Adrenal gland (tissue), 5 donors: ENCODE measurements at regions not wholly inside any gene's neighbourhood (a gene's known extent, or its start where the extent isn't known, plus 50 kb on each side); places are given as distances from the start of the nearest gene placed in this dataset.

ENCODE experiments used
- POLR2A ChIP-seq, 2 donors: fragments of 450-650 bp; IDR thresholded peaks; one replicate each; pipeline ENCODE4 v1.6.1; 2017; ENCODE audit warnings: antibody characterized with exemption in 2 of 2, mild to moderate bottlenecking in 2 of 2, moderate library complexity in 1 of 2
- TF ChIP-seq, protein P1 (sequence below), 6 experiments: fragments of 450-650 bp in 4 of 6; fragments of 200-600 bp in 2 of 6; sonication (generic) in 1 of 6; IDR thresholded peaks; 1 replicate in 5 of 6; 2 replicates in 1 of 6; pipeline versions ENCODE4 v1.5.1 to v1.8.0; 2016 to 2021; ENCODE audit warnings: antibody characterized with exemption in 6 of 6, mild to moderate bottlenecking in 2 of 6, moderate library complexity in 1 of 6
- donor health status: DM: no; HTN: no; CAD: no.

DNA sequence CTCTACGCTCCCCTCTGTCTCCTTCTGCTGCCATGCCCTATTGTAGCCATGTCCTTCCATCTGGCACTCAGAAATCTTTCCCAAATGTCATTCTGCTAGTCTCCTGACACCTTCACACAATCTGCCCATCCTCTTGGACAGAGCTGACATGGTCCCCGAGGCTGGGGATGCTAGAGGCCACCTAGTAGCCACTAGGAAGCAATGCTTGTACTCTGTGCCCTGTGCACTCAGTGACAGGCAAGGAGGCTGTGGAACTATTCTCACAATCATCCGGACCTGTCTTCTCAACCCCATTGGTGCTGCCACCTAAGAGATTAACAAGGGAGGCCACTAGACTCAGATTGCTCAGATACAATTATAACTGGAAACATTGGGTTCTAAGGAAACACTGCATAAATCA, 112.6 kb upstream of the TMEM164 start:
- no peak for TF ChIP-seq POLR2A (IDR thresholded peaks at IDR 0.05)
- TF ChIP-seq, protein P1, sequence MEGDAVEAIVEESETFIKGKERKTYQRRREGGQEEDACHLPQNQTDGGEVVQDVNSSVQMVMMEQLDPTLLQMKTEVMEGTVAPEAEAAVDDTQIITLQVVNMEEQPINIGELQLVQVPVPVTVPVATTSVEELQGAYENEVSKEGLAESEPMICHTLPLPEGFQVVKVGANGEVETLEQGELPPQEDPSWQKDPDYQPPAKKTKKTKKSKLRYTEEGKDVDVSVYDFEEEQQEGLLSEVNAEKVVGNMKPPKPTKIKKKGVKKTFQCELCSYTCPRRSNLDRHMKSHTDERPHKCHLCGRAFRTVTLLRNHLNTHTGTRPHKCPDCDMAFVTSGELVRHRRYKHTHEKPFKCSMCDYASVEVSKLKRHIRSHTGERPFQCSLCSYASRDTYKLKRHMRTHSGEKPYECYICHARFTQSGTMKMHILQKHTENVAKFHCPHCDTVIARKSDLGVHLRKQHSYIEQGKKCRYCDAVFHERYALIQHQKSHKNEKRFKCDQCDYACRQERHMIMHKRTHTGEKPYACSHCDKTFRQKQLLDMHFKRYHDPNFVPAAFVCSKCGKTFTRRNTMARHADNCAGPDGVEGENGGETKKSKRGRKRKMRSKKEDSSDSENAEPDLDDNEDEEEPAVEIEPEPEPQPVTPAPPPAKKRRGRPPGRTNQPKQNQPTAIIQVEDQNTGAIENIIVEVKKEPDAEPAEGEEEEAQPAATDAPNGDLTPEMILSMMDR (IDR thresholded peaks at IDR 0.05), result no peak
